HG02759 (cell line): ENCODE measurements at regions not wholly inside any gene's neighbourhood (a gene's known extent, or its start where the extent isn't known, plus 50 kb on each side); places are given as distances from the start of the nearest gene placed in this dataset.
"Not testable (repeated sequence)": the region's sequence is repeated elsewhere in the genome, so short reads cannot be mapped to it uniquely, and the experiment has no call there.

ENCODE experiments used
- ATAC-seq: cut with Tn5 transposase; IDR thresholded peaks from one replicate; pipeline ENCODE4 v1.9.1; 2021; ENCODE audit warnings: mild to moderate bottlenecking, moderate library complexity; ENCODE audit not compliant: unreplicated experiment

DNA sequence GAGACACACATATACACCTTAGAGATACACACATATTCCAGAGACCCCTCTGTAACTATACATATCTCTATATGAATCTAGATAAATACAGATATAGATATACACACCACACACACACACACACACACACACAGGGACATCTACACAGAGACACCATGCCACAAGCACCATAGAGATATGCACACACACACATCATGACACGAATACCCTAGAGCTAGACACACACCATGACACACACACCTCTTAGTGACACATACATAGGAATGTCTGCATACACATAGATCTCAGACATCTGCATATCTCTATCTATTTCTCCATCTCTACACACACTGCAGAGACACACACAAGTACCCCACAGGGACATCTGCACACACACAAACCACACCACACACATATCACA is 270.0 kb downstream of the CYRIA start:
- no peak for ATAC-seq

DNA sequence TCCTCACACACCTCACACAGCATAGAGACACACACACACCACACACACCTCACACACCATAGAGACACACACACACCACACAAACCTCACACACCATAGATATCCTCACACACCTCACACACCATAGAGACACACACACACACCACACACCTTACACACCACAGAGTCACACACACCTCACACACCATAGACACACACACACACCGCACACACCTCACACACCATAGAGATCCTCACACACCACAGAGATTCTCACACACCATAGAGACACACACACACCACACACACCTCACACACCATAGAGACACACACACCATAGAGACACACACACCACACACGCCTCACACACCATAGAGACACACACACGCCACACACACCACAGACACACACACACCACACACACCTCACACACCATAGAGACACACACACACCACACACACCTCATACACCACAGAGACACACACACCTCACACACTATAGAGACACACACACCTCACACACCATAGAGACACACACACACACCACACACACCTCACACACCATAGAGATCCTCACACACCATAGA is 270.6 kb downstream of the CYRIA start:
- ATAC-seq = no peak

DNA sequence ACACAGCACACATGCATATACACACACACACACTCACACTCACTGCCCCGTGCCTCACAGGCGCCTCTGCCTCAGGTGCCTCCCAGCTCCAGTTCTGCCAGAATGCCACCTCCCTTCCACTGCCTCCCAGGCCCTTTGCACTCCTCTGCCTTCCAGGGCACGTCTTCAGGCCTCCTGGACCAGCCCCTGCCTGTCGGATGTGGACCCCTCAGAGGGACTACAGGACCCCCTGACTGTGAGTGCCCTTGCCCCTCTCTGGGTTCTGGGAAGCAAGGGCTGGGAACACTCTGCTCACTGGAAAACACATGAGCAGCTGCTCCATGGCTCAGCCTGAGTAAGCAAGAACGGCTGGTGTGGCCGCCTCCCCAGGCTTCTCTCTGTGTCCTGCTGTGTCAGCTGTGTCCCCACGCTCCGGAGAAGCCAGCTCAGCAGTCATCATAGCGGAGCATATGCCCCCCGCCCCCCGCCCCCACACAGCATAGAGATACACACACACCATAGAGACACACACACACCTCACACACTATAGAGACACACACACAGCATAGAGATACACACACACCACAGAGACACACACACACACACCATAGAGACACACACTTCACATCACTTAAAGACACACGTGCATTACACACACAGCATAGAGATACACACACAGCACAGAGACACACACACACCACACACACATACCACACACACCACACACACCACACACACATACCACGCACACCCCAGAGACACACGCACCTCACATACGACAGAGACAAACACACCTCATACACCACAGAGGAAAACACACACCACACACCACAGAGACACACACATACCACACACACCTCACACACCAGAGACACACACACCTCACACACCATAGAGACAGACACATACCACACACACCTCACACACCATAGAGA is 271.3 kb downstream of the CYRIA start:
- no peak for ATAC-seq

DNA sequence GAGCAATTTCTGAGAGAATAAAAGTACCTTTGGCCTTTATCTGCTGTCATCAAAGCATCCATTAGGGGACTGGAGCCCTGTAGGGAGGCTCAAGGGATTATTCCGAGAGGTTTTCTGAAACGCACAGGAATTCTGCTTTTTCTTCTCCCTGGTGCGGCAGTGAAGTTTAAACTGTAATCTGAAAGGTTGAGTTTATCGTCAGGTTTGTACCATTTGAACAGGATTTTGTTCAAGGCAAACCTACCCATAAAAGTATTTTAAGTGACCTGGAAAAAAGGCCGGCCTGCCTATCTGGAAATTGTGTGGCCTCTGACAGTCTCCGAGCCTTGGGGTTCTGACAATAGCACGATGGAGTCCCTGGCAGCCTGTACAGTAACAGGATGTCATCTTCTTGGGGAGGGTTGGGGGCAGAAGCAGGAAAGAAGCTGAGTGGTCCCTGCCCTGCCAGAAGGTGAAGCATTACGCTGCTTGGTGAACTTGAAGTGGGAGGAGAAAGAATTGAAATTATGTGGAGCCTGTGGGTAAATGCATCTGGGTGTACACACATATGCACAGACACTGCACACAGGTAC is 272.0 kb downstream of the CYRIA start:
- no peak for ATAC-seq

DNA sequence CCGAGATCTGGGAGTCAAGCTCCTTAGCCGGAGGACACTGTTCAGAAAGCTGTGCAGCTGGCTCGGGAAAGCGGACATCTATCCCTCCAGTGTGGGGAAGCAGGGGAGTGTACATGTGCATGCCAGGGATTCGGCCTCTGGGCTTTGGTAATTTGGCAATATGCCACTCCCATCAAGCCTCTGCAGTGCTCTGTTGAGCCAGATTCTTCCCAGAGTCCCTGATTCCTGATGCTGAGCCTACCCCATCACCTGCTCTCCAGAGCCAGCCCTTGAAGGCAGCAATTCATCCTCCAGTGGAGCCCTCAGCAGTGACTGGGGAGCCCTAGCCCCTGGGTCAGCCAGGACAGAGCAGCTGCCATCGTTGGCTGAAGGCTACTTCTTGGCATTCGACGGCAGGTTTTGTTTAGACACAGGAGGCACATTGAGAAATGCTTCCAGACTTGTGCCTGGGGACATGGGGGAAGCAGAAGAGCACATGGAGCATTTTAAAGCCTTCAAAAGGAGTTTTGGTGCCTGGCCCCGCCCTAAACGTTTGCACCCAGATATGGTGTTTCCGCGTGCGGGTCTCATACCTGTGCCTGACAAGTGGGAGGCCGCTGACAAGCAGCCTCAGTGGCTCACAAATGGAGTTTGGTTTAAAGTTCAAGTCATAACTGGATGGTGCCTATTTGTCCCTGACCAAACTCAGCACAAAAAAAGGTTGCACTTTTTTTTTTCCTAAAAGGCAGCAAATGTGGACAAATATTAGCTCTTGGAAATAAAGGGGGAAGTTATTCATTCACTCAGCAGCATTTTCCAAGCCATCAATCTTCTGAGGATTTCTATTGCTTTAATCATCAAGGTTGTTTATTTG is 272.8 kb downstream of the CYRIA start:
- ATAC-seq = no peak

DNA sequence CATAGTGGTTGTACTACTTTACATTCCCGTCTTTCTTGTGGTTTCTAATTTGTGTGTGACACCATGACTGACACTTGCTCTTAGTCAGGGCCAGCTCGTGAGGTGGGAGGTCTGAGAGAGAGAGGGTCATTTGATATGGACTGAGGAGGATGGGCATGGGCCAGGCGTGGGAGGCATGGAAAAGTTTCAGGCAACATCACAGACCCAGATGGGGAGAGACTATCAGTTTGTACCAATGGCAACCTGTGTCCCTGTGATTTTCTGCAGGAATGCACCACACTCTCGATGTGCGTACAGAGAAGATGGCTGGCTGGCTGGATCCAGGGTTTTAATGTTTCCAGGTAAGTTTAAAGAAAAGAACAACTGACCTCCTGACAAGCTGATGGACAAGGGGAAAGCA is 273.6 kb downstream of the CYRIA start:
- ATAC-seq = no peak

DNA sequence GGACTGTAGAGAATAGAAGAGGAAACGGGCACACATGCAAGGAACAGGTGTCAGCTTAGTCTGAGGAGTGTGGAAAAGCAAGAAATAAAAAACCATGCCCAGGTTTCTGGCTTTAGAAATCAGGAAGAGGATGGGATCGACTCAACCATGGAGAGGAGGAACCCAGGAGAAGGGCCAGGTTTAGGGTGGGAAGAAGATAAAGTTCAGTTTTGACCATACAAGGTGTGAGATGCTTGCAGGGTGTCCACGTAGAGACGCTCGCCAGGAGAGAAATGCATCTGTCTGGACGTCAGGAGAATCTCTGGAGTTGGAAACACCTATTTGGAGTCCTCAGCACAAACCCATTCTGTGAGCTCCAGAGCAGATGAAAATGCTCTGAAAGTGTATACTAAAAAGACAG is 275.1 kb downstream of the CYRIA start:
- ATAC-seq = no peak

DNA sequence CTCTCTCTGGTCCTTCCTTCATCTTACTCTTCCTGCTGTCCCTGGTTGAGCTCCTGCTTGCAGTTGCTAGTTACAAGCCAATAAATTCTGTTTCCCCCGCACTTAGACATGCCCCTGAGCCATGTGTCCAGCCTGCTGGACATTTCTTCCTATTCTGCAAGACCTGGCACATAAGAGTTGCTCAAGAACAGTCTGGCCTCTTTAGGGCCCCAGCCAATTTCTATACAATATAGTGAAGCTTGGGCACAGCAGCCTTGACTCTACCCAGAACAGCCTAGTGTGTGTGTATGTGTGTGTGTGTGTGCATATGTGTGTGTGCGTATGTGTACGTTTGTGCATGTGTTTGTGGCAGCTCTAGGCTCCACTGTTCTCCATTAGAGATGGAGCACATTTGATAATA is 276.0 kb downstream of the CYRIA start:
- ATAC-seq = no peak

DNA sequence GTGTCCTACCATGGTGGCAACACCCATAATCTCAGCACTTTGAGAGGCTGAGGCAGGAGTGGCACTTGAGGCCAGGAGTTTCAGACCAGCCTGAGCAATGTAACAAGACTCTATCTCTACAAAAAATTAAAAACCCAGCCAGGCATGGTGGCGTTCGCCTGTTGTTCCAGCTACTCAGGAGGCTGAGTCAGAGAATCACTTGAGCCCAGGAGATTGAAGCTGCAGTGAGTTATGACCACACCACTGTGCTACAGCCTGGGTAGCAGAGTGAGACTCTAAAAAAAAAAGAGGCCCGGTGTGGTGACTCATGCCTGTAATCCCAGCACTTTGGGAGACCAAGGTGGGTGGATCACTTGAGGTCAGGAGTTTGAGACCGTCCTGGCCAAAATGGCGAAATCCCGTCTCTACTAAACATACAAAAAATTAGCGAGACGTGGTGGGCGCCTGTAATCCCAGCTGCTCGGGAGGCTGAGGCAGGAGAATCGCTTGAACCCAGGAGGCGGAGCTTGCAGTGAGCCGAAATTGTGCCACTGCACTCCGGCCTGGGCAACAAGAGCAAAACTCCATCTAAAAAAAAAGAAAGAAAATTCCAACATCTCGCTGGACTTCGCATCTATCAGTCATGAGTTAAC is 277.3 kb downstream of the CYRIA start:
- ATAC-seq = not testable (repeated sequence)

DNA sequence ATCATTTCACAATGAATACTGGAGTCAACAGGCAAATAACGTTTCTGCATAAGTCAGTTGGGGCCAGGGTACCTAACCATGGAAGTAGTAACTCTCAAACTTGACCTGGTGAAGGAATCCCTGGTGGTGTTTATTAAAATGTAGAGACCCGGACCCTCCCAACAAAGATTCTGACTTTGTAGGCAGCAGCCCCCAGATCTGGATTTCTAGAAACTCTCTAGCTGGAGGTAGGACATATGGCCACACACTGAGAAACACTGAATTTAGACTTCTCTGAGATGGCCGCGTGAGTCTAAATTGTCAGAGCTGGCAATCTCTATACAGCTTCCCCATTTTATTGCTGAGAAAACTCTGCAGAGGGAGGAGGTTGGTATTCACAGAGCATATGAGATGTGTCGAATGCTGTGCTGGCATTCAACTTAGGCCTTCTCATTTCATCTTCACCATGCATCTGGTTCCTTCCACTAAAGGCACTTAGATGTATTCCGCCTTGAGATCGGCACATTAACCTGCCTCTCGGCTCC is 278.1 kb downstream of the CYRIA start:
- ATAC-seq = no peak

DNA sequence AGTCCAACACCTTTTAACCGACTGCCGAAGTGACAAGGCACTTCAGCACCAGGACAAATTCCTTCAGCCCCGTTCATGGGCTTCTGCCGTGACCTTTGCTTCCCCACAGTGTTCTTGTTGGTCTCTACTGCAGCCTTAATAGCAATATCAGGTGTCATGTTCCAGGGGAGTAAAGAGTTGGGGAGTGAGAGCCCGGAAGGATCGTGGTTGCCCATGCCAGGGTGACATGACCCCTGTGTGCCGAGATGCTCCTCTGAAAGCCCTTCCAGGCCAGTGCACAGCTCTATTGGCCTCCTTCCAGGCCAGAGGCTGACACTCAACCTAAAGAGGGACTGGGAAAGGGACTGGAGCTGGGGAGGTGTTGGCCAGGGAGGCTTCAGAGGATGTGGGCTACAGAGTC is 279.2 kb downstream of the CYRIA start:
- ATAC-seq = no peak

DNA sequence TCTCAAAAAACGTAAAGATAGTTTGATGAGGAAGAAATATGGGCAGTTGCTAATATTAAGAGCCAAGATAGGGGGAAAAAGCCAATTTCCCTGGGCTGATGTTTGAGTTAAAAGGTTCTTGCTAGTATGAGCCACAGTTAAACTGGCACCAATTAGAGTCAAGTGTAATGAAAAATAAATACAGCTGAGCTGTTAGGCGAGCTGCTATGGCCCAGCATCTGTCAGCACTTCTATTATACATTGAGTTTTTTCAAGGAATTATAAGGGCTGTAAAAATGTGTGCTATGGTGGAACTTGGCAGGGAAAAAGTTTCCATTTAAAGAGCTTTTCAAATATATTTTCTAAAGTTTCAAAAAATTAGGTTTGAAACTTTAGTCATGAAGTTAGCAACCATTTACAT is 279.6 kb downstream of the CYRIA start:
- ATAC-seq = no peak

DNA sequence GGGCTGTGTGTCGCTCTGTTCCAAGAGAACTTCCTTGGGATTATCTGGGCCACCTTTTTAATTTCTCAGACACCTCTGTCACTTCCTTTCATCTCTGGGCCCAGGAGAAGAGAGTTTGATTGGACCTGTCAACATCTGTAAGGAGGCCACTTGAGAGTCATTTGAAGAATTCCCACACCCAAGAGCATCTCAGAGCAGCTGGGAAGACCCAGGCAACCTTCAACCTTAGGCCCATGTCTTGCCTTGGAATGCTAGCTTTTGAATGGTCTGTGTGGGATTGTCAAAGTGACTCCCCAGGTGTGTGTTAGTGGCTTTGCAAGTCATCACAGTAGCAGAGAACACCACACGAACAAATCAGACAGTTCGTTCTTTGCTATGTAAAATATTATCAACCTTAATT is 280.3 kb downstream of the CYRIA start:
- no peak for ATAC-seq

DNA sequence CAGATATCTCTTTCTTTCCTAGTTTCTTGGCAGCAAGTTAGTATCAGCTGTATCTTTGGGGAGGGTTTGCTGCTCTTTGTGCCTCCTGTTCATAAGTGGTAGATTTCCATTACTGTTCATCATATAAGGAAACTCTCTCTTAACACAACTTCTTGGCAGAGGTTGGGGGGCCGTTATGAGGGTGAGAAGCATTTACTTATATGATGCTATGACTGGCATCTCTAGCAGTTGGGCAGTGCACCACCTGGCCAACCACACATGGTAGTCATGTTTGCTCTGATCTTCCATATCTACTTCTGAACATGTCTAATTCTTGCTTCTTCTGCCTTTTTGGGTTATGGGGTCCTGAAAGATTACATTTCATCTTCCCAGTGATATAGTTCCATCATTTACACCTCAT is 282.2 kb downstream of the CYRIA start:
- ATAC-seq = no peak

DNA sequence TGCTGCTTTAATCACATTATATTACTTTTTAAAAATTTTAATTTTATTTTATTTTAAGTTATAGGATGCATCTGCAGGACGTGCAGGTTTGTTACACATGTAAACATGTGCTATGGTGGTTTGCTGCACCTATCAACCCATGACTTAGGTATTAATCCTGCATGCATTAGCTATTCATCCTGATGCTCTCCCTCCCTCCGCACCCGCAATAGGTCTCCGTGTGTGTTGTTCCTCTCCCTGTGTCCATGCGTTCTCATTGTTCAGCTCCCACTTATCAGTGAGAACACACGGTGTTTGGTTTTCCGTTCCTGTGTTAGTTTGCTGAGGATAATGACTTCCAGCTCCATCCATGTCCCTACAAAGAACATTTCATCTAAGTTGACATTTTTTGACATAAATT is 283.2 kb downstream of the CYRIA start:
- no peak for ATAC-seq

DNA sequence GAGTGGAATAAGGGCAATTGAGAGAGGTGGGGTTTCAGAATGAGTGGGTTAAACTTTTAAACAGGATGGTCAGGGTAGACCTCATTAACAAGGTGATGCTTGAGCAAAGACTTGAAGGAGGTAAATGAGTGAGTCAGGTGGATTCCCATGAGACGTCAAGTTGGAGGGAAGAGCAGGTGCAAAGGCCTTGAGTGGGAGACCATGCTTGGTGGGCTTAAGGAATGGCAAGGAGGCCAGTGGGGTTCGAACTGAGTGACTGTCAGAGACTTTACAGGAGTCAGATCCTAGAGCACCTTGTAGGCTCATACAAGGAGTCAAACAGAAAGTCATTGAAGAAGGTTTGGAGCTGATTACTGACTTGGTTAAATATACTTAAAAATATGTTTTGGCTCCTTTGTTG is 284.1 kb downstream of the CYRIA start:
- ATAC-seq = no peak

DNA sequence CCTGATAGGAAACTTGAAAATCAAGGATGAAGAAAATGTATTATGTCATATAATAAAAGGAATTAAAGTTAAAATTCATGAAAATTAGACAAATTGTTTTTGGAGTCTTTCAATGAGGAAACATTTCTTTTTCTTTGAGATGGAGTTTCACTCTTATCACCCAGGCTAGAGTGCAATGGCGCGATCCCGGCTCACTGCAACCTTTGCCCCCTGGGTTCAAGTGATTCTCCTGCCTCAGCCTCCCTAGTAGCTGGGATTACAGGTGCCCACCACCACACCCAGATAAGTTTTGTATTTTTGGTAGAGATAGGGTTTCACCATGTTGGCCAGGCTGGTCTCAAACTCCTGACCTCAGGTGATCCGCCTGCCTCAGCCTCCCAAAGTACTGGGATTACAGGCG is 285.7 kb downstream of the CYRIA start:
- ATAC-seq = not testable (repeated sequence)

DNA sequence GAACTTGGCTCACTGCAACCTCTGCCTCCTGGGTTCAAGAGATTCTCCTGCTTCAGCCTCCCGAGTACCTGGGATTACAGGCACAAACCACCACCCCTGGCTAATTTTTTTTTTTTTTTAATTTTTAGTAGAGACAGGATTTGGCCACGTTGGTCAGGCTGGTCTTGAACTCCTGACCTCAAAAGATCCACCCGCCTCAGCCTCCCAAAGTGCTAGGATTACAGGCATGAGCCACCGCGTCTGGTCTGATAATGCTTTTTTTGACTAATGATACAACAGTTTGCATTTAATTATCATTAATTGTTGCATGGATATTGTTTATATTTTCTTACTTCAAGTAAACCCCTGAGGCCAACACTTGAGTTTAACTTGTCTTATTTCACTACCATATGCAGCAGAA is 286.6 kb downstream of the CYRIA start:
- not testable (repeated sequence) for ATAC-seq

DNA sequence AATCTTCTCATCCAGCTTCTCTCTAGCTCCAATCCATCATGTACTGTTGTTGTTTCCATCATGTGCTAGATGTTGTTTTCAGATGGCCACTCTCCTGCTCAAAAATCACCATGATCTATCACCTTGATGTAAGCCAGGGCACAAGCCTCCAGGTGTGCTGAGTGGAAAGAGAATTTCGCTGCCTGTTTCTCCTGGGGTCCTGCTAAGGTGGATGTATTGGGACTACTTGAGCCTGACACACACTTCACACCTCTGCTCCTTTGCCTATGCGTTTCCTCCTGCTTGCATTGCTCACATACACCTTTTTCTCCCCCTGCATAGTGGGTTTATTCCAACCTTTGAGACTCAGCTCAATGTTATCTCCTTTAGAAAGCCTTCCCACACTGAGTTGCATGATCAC is 287.6 kb downstream of the CYRIA start:
- no peak for ATAC-seq

DNA sequence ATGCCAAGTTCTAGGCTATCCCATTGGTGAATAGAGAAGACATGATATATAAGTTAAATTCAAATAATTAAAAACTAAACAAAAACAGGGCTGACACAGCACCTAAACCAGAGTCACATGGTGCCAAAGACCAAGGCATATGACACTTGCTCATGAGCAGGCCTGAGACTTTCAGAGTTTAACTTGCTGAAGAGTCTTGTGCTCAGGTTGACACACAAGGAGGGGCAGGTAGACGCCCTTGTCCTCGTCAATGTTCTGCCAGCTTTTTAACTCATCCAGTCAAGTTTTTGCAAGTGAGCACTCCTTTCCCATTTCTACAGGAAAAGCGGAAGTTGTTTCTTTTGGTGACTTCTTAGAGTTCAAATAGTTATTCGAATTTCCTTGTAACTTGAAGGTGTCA is 289.7 kb downstream of the CYRIA start:
- no peak for ATAC-seq

DNA sequence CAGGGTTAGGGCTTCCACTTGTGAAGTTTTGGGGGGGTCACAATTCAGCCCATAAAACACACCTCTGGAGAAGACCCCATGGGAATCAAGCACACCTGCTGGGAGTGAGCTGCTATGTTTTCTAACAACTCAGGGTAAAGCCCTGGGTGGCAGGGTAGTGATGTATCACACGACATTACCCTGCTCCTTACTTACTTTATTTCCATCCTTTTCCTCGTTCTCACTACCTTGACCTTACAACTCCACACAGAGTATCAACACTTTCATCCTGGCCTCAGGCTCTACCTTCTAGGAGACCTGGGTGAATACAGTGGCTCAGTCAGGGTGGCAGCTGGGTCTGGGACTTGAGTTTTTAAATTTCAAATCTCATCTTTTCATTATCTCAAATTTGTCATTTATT is 290.3 kb downstream of the CYRIA start:
- ATAC-seq = no peak
